GM10248 (cell line): ENCODE measurements at regions not wholly inside any gene's neighbourhood (a gene's known extent, or its start where the extent isn't known, plus 50 kb on each side); places are given as distances from the start of the nearest gene placed in this dataset.

Experiments
- CTCF ChIA-PET: fragments of 300-600 bp; sonication (Branson Sonifier 250); formaldehyde crosslinking; extraction: SDS; loops from one replicate; lab custom pipeline; 2021; ENCODE audit warnings: antibody characterized with exemption; lab: Yijun Ruan, JAX
- POLR2A ChIA-PET: fragments of 350-650 bp; sonication (Branson Sonifier 250); formaldehyde crosslinking; extraction: SDS; loops from one replicate; lab custom pipeline; 2020; ENCODE audit warnings: antibody characterized with exemption; lab: Yijun Ruan, JAX
- DNase-seq: peaks from one replicate; pipeline ENCODE4 v3.0.0; 2012; ENCODE audit errors: extremely low spot score
- CTCF ChIP-seq: IDR thresholded peaks from 2 replicates; pipeline ENCODE4 v1.5.1; 2012; ENCODE audit warnings: mild to moderate bottlenecking, low read depth; ENCODE audit errors: extremely low read depth, missing control alignments, control extremely low read depth

GRCh38 chr7:115153176-115153575 is 231.3 kb downstream of the MDFIC start:
- POLR2A ChIA-PET, result no interaction called here
- CTCF ChIA-PET, result interaction anchor here (0.7 to 2.0 kb wide), 5 partner anchors 8 to 66 kb away, joined by 3 to 9 read pairs (median 4); no protein-coding TSS in a partner anchor
- TF ChIP-seq CTCF, result no peak
- no peak for DNase-seq

- POLR2A ChIA-PET, result no interaction called here
- no peak for DNase-seq
- CTCF ChIA-PET, result interaction anchor here (0.7 to 2.2 kb wide), 2 partner anchors 8 to 70 kb away, joined by 3 to 9 read pairs; no protein-coding TSS in a partner anchor
- TF ChIP-seq CTCF, result no peak
Observed at GRCh38 chr7:115146148-115146547, 224.3 kb downstream of the MDFIC start.

GRCh38 chr7:115145512-115145911 is 223.6 kb downstream of the MDFIC start:
- POLR2A ChIA-PET, result no interaction called here
- CTCF ChIA-PET, result interaction anchor here (0.7 to 2.2 kb wide), 2 partner anchors 8 to 71 kb away, joined by 3 to 9 read pairs; no protein-coding TSS in a partner anchor
- DNase-seq, result no peak
- no peak for TF ChIP-seq CTCF

GRCh38 chr7:115137816-115138215 is 215.9 kb downstream of the MDFIC start:
- DNase-seq, result no peak
- CTCF ChIA-PET, result no interaction called here
- no peak for TF ChIP-seq CTCF
- POLR2A ChIA-PET, result no interaction called here

- POLR2A ChIA-PET, result no interaction called here
- DNase-seq, result no peak
- CTCF ChIA-PET, result no interaction called here
- no peak for TF ChIP-seq CTCF
Observed at GRCh38 chr7:115136796-115137443, 215.0 kb downstream of the MDFIC start.

GRCh38 chr7:115135769-115136410 is 214.0 kb downstream of the MDFIC start:
- POLR2A ChIA-PET, result no interaction called here
- DNase-seq, result no peak
- CTCF ChIA-PET, result no interaction called here
- TF ChIP-seq CTCF, result no peak
